Fibroblast of lung (primary cell): ENCODE measurements at regions not wholly inside any gene's neighbourhood (a gene's known extent, or its start where the extent isn't known, plus 50 kb on each side); places are given as distances from the start of the nearest gene placed in this dataset.

Experiments used
- CTCF ChIP-seq, 2 donors: IDR thresholded peaks in 1 of 2; conservative IDR thresholded peaks in 1 of 2; 1 replicate in 1 of 2; 2 replicates in 1 of 2; pipeline ENCODE4 v1.5.1; 2011 to 2012; ENCODE audit warnings: low read length in 2 of 2, control low read depth in 1 of 2, inconsistent platforms in 1 of 2, low read depth in 1 of 2, mild to moderate bottlenecking in 1 of 2
- EZH2 ChIP-seq: IDR thresholded peaks from 2 replicates; pipeline ENCODE4 v1.5.1; 2012; ENCODE audit warnings: low read length, control low read depth, mild to moderate bottlenecking; ENCODE audit errors: missing control alignments

GRCh38 chr2:121015971-121016485, 269.0 kb downstream of the TFCP2L1 start:
- TF ChIP-seq CTCF (conservative IDR thresholded peaks at IDR 0.05 in 1 of 2, IDR thresholded peaks at IDR 0.05 in 1 of 2; ENCODE audit: low read depth in 1 of 2, low read length in 2 of 2) (no peak), EZH2 (no peak)
